ENCODE measurements at regions not wholly inside any gene's neighbourhood (a gene's known extent, or its start where the extent isn't known, plus 50 kb on each side); places are given as distances from the start of the nearest gene placed in this dataset.

DNA sequence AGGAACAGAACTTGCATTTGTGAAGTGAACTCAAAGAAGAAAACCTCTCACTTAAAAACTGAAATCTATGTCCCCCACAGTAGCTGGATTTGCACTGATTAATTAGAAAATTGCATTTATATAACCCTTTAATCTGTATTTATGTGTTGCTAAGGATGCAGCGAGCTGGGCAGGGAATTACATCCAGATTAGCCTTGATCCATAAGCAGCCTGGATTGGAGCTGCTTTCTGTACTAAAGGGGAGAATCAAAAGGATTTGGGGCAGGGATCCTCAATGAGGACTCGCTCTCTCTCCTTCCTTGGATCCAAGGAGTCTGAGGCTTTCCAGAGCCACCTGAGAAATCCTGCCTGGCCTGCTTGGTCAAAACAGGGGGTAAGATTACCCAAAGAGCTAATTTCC lies 125.9 kb downstream of the TLE3 start:
- no peak for TF ChIP-seq CTCF (IDR thresholded peaks at IDR 0.05)
- TF ChIP-seq ZFX (IDR thresholded peaks at IDR 0.05; ENCODE audit: borderline replicate concordance) = no peak

Data from 22Rv1 (cell line).